GM03348 (cell line): ENCODE measurements at regions not wholly inside any gene's neighbourhood (a gene's known extent, or its start where the extent isn't known, plus 50 kb on each side); places are given as distances from the start of the nearest gene placed in this dataset.
"Not testable (repeated sequence)": the region's sequence is repeated elsewhere in the genome, so short reads cannot be mapped to it uniquely, and the experiment has no call there.

Experiments used
- DNase-seq: peaks from one replicate; pipeline ENCODE4 v3.0.0; 2012; ENCODE audit warnings: low spot score

DNA sequence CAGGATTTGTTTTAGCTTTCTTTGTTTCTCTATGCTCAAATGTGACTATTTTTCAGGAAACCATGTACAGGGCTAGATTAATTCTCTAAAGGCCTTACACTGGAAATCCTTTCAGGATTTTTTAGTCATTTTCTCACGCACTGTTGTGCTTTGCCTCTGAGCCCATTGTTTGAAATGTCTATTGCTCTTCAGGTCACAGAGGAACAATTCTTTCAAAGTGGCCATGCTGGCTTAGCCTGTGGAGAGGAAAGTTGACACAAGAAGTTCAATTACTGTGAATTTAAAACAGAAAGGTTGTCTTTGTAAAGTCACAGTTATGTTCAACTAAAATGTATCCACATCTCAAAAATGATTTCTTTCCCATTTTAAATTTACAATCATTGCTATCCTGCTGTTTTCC, 1071.7 kb upstream of the POT1 start:
- no peak for DNase-seq

DNA sequence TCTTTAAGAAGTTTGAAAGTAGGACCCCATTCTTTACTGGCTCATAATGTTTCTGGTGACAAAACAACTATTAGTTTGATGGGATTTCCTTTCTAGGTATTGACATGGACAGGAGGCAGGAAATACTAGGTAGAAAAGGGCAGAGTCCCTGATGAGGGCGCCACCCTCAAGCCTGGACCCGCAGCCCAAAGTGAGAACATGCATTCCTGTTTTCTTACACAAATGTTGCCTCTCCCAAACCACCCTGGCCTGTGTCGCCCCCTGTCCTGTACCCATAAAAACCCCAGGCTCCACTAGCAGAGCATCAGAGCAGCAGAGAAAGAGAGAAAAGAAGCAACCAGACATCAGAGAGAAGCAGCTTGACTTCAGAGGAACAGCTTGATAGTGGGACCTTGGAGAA, 1055.2 kb upstream of the POT1 start:
- no peak for DNase-seq

- DNase-seq: no peak
These were observed 1042.0 kb upstream of the POT1 start for GRCh38 chr7:125971656-125972055.

- no peak for DNase-seq
These were observed 1036.8 kb upstream of the POT1 start for GRCh38 chr7:125966278-125967048.

- DNase-seq: no peak
These were observed 1005.3 kb upstream of the POT1 start for GRCh38 chr7:125934955-125935354.

DNA sequence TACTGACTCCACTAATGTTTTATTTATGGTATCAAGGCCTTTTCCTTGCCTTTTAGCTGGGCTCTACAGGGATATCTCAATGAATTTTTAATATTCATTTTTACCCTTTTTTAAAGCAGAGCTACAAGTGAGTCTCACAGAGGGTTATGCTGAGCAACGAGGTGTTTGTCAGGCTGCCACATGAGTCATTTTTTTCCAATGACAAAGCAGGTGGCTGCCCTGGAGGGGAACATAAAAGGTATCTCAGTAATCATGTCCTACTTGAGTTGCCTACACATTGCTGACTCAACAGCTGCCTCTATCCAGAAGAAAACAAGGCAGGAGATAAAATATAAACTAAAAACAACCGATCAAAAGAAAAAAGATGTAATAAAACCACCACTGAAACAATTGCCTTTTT, 1004.9 kb upstream of the POT1 start:
- no peak for DNase-seq

DNA sequence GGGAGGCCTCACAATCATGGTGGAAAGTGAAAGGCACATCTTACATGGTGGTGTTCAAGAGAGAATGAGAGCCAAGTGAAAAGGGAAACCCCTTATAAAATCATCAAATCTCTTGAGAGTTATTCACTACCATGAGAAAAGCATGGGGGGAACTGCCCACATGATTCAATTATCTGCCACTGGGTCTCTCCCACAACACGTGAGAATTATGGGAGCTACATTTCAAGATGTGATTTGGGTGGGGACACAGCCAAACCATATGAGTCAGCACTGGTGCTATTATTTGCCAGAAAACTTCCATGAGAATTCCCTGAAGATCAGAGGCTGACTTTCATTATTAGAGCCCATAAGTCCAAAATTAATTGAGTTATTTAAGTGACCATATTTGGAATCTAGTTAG, 1001.2 kb upstream of the POT1 start:
- no peak for DNase-seq

GRCh38 chr7:125927556-125927955, 997.9 kb upstream of the POT1 start:
- DNase-seq: no peak

DNA sequence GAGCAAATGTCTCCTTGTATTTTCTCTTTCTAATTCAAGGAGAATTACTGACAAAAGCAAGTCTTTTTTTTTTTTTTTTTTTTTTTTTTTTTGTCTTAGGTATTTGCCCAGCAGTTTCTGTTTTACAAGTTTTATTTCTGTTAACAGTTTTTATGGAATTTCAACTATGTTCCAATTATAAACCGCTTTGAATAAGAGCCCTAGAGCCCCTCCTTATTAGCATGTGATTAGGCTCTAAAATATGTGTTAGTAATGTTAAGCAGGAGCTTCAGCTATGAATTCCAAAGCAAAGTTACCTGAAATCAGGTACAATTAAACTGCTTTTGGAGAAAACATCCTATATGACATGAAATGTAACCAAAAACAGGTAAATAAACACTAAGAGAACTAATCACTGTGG, 997.0 kb upstream of the POT1 start:
- no peak for DNase-seq

- no peak for DNase-seq
These were observed 994.4 kb upstream of the POT1 start for GRCh38 chr7:125924037-125924436.

DNA sequence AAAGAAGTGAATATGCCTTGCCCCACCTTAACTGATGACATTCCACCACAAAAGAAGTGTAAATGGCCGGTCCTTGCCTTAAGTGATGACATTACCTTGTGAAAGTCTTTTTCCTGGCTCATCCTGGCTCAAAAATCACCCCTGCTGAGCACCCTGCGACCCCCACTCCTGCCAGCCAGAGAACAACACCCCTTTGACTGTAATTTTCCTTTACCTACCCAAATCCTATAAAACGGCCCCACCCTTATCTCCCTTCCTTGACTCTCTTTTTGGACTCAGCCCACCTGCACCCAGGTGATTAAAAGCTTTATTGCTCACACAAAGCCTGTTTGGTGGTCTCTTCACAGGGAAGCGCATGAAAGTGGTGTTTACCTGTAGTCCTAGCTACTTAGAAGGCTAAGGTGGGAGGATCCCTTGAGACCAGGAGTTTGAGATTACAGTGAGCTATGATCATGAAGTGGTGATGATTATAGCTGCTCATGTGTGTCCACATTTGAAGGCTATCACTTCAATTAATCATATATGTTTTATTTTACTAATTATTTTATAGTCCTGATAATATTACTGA, 985.8 kb upstream of the POT1 start:
- DNase-seq: not testable (repeated sequence)

GRCh38 chr7:125908711-125909110, 979.1 kb upstream of the POT1 start:
- DNase-seq: no peak

DNA sequence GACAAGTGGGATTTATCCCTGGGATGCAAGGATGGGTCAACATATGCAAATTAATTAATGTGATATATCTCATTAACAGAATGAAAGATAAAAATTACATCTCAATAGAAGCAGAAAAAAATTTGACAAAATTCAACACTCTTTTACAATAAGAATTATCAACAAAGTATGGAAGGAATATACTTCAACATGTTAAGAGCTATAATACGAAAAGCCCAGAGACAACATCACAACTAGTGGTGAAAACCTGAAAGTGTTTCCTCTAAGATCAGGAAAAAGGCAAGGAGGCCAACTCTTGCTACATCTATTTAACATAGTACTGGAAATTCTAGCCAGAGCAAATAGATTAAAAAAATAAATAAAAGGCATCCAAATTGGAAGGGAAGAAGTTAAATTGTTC, 970.0 kb upstream of the POT1 start:
- DNase-seq: no peak

GRCh38 chr7:125892434-125892833, 962.8 kb upstream of the POT1 start:
- DNase-seq: no peak

GRCh38 chr7:125878988-125879387, 949.4 kb upstream of the POT1 start:
- no peak for DNase-seq

DNA sequence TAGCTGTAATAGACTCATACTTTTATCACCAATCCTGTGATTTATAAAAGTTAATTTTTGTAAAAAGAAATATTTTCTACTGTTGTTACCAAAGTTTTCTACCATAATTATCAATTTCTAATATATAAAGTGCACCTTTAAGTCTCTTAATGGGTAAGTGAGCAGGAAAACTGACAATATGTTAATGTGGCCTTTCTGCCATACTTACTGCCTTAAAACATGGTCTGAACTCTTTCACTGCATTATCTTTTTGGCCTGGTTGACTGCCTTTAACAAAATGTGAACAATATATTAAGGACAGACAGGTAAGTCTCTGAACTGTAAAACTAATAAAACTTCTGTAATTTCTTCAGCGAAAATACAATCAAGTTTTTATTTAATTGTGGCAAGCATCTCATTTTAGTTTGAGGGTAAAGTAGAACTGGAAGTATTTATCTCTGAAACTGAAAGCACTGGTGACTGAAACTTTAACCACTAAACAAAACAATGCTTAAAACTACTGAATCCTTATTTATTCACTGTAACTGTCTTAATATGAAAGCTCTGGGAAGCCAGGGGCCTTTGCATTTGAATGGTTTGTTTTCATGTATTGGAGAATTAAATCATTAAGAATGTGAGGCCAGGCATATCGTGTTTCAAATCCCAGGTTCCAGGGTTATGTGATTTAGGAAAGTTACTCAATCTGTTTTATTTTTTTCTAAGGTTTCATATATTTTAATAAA, 948.8 kb upstream of the POT1 start:
- no peak for DNase-seq

GRCh38 chr7:125877246-125877645, 947.6 kb upstream of the POT1 start:
- DNase-seq: no peak

DNA sequence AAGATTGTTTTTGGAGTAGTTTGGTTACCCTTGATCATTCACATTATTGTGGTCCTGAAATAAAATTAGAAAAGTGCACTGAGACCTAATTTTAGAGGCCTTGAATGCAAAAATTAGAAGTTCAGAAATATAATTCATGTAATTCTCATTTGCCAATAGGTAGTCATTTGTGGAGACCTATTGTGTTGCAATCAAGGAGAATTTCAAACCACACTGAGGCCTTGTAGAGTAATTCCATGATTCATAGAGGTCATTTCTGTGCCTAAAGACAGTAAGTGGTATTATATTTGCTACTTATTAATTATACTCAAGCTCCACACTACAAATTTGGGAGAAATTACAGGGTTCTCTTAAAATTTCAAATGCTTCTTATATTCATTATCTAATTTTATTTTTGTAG, 946.8 kb upstream of the POT1 start:
- no peak for DNase-seq

- DNase-seq: no peak
These were observed 941.8 kb upstream of the POT1 start for GRCh38 chr7:125871431-125871830.

DNA sequence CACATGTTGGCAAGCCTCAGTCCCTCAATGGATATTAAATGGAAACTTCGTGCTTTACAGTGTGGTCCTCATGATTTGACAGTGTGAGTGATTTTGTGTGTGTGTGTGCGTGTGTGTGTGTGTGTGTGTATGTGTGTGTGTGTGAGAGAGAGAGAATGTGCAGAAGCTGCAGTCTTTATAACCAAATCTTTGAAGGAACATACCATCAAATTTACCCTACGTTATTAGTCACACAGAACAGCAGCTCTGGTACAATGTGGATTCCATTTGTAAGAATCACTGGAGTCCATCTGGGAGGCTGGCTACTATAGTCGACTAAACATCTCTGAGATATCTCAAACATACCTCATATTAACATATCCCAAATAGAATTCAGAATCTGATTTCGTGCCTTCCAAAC, 928.0 kb upstream of the POT1 start:
- no peak for DNase-seq

DNA sequence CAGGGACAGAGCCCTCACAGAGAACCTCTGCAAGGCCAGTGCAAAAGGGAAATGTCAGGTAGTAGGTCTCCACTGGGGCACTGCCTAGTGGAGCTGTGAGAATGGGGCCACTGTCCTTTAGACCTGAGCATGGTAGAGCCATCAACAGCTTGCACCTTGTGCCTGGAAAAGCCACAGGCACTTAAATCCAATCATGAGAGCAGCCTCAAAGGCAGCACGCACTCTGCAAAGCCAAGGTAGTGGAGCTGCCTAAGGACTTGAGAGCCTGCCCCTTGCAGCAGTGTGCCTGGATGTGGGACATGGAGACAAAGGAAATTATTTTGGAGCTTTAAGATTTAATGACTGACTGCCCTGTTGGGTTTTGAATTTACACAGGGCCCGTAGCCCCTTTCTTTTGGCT, 918.5 kb upstream of the POT1 start:
- no peak for DNase-seq

DNA sequence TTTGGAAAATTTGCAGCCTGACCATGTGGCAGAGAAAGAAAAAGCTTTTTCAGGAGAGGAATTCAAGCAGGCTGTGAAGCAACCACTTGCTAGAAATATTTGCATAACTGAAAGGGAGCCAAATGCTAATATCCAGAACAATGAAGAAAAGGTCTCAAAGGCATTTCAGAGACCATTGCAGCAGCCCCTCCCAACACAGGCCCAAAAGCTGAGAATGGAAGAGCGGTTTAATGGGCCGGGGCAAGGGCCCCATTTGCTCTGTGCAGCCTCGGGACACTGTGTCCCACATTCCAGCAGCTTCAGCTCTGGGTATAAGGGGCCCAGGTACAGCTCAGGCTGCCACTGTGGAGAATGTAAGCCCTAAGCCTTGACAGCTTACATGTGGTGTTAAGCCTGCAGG, 918.1 kb upstream of the POT1 start:
- DNase-seq: no peak

- DNase-seq: no peak
These were observed 917.4 kb upstream of the POT1 start for GRCh38 chr7:125847055-125847454.

DNA sequence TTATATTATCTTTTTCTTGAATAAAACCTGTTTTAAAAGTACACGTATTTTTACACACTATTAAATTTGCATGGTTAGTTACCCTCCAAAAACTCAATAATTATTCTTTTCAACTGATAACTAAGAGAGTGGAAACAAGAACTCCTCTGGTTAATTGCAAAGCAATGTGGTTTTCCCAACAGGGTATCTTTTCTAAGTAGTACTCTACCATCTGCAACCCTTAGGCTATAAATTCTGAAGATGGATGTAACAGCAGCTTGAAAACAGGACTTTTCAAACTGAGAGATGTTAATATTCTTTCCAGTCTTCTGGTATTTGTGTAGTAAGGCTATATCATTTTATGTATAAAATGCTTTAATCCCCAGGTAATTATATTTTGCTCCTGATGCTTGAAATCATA, 916.1 kb upstream of the POT1 start:
- no peak for DNase-seq
